Vagina (tissue), 2 donors: ENCODE measurements at regions not wholly inside any gene's neighbourhood (a gene's known extent, or its start where the extent isn't known, plus 50 kb on each side); places are given as distances from the start of the nearest gene placed in this dataset.

ENCODE experiments used
- DNase-seq, 2 donors: peaks; one replicate each; pipeline ENCODE4 v3.0.0-alpha.2; 2017; ENCODE audit errors: extremely low spot score in 2 of 2
- H3K27ac ChIP-seq: fragments of 200-600 bp; sonication (generic); one replicate; pipeline ENCODE4 v1.5.1; 2019
- H3K27me3 ChIP-seq: fragments of 200-600 bp; sonication (generic); one replicate; pipeline ENCODE4 v1.5.1; 2019
- H3K36me3 ChIP-seq, 2 donors: fragments of 200-600 bp; sonication (generic); one replicate each; pipeline ENCODE4 v1.5.1; 2017 to 2019
- H3K4me1 ChIP-seq: fragments of 200-600 bp; sonication (generic); one replicate; pipeline ENCODE4 v1.5.1; 2019
- H3K4me3 ChIP-seq, 2 donors: fragments of 200-600 bp; sonication (generic); 1 replicate in 1 of 2; 2 replicates in 1 of 2; pipeline ENCODE4 v1.5.1; 2016 to 2019
- H3K9me3 ChIP-seq: fragments of 200-600 bp; sonication (generic); one replicate; pipeline ENCODE4 v1.5.1; 2019
- POLR2A ChIP-seq, 2 donors: fragments of 450-650 bp; IDR thresholded peaks; one replicate each; pipeline ENCODE4 v1.6.1; 2017; ENCODE audit warnings: antibody characterized with exemption in 2 of 2, mild to moderate bottlenecking in 2 of 2, moderate library complexity in 2 of 2
- POLR2AphosphoS5 ChIP-seq, 2 donors: sonication (generic); formaldehyde crosslinking; IDR thresholded peaks; one replicate each; pipeline ENCODE4 v1.9.0; 2017; ENCODE audit warnings: antibody characterized with exemption in 2 of 2, mild to moderate bottlenecking in 2 of 2, low read depth in 1 of 2; ENCODE audit not compliant: insufficient read depth in 1 of 2
- intact Hi-C: fragments of 100-400 bp; cut with DNase I; formaldehyde crosslinking; loops from one replicate; pipeline ENCODE4 v1.15.1; 2023
- TF ChIP-seq, protein P1 (sequence below), 3 experiments: fragments of 450-650 bp in 2 of 3; fragments of 200-600 bp in 1 of 3; sonication (generic) in 1 of 3; IDR thresholded peaks; one replicate each; pipeline ENCODE4 v1.5.1; 2017 to 2019; ENCODE audit warnings: antibody characterized with exemption in 3 of 3, mild to moderate bottlenecking in 2 of 3, moderate library complexity in 2 of 3

DNA sequence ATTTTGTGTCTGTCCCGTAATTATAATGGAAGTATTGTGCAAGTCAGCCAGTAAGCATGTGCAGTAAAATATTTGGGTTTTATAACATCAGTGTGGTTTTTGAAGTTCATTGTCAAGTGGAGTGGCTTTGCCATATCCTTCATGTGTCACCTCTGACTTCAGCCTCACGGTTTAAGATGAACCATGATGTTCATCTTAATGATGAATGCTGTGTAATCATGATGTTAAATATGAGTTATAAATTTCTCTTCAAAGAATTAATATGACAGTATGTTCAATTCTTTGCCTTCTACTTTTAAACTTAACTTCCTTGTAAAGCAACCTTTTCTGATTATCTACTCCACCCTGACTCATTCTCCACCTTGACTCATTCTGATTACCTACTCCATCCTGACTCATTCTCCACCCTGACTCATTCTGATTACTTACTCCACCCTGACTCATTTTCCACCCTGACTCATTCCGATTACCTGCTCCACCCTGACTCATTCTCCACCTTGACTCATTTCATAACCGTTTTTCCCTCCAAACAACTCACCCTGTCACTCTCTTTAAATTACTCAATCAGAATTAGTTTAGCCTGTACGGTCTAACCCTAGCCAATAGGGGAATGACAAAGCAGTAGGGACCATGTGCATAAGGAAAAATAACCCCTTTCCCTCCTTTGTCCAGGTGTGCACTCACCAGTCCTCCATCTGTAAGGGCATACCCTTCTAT lies 50.3 kb upstream of the ANKRD10 start:
- Histone ChIP-seq H3K27ac (no peak overlapping the region), H3K27me3 (no peaks in the 10 kb centered on the region), H3K4me3 (no peak overlapping the region), H3K9me3 (no peaks in the 10 kb centered on the region), H3K36me3 (no peaks in the 10 kb centered on the region), H3K4me1 (no peaks in the 10 kb centered on the region)
- intact Hi-C loops, result no loop called here
- TF ChIP-seq POLR2A (IDR thresholded peaks at IDR 0.05) (no peak), POLR2AphosphoS5 (IDR thresholded peaks at IDR 0.05; ENCODE audit: insufficient read depth in 1 of 2, low read depth in 1 of 2) (no peak)
- TF ChIP-seq, protein P1, sequence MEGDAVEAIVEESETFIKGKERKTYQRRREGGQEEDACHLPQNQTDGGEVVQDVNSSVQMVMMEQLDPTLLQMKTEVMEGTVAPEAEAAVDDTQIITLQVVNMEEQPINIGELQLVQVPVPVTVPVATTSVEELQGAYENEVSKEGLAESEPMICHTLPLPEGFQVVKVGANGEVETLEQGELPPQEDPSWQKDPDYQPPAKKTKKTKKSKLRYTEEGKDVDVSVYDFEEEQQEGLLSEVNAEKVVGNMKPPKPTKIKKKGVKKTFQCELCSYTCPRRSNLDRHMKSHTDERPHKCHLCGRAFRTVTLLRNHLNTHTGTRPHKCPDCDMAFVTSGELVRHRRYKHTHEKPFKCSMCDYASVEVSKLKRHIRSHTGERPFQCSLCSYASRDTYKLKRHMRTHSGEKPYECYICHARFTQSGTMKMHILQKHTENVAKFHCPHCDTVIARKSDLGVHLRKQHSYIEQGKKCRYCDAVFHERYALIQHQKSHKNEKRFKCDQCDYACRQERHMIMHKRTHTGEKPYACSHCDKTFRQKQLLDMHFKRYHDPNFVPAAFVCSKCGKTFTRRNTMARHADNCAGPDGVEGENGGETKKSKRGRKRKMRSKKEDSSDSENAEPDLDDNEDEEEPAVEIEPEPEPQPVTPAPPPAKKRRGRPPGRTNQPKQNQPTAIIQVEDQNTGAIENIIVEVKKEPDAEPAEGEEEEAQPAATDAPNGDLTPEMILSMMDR (IDR thresholded peaks at IDR 0.05), result no peak
- peak in 1 of 2 donors; percentile 54 for DNase-seq
